ENCODE measurements at regions not wholly inside any gene's neighbourhood (a gene's known extent, or its start where the extent isn't known, plus 50 kb on each side); places are given as distances from the start of the nearest gene placed in this dataset.

GRCh38 chr6:132214716-132215115 lies 186.6 kb downstream of the MOXD1 start:
- no peak overlapping the region for H3K4me3 ChIP-seq (ENCODE audit: low read depth, low read length)
- no peak for TF ChIP-seq CTCF (conservative IDR thresholded peaks at IDR 0.05; ENCODE audit: low read depth, low read length)
- DNase-seq (ENCODE audit: low read depth): no peak

- H3K4me3 ChIP-seq (ENCODE audit: low read depth, low read length): no peak overlapping the region
- DNase-seq (ENCODE audit: low read depth): no peak
- no peak for TF ChIP-seq CTCF (conservative IDR thresholded peaks at IDR 0.05; ENCODE audit: low read depth, low read length)
These were observed 187.5 kb downstream of the MOXD1 start for GRCh38 chr6:132213732-132214131.

GRCh38 chr6:132213191-132213590 lies 188.1 kb downstream of the MOXD1 start:
- H3K4me3 ChIP-seq (ENCODE audit: low read depth, low read length): no peak overlapping the region
- no peak for TF ChIP-seq CTCF (conservative IDR thresholded peaks at IDR 0.05; ENCODE audit: low read depth, low read length)
- no peak for DNase-seq (ENCODE audit: low read depth)

- no peak overlapping the region for H3K4me3 ChIP-seq (ENCODE audit: low read depth, low read length)
- DNase-seq (ENCODE audit: low read depth): no peak
- no peak for TF ChIP-seq CTCF (conservative IDR thresholded peaks at IDR 0.05; ENCODE audit: low read depth, low read length)
These were observed 190.2 kb downstream of the MOXD1 start for GRCh38 chr6:132210886-132211563.

- DNase-seq (ENCODE audit: low read depth): no peak
- no peak for TF ChIP-seq CTCF (conservative IDR thresholded peaks at IDR 0.05; ENCODE audit: low read depth, low read length)
- H3K4me3 ChIP-seq (ENCODE audit: low read depth, low read length): no peak overlapping the region
These were observed 191.9 kb downstream of the MOXD1 start for GRCh38 chr6:132209351-132209750.

GRCh38 chr6:132207991-132208390 lies 193.3 kb downstream of the MOXD1 start:
- no peak for TF ChIP-seq CTCF (conservative IDR thresholded peaks at IDR 0.05; ENCODE audit: low read depth, low read length)
- no peak overlapping the region for H3K4me3 ChIP-seq (ENCODE audit: low read depth, low read length)
- DNase-seq (ENCODE audit: low read depth): no peak

- peak; percentile 36 for DNase-seq (ENCODE audit: low read depth)
- H3K4me3 ChIP-seq (ENCODE audit: low read depth, low read length): no peak overlapping the region
- TF ChIP-seq CTCF (conservative IDR thresholded peaks at IDR 0.05; ENCODE audit: low read depth, low read length): no peak
These were observed 195.3 kb downstream of the MOXD1 start for GRCh38 chr6:132205946-132206345.
